ENCODE measurements at regions not wholly inside any gene's neighbourhood (a gene's known extent, or its start where the extent isn't known, plus 50 kb on each side); places are given as distances from the start of the nearest gene placed in this dataset.

- DNase-seq (ENCODE audit: low read depth) = no peak
- no peak for TF ChIP-seq CTCF (IDR thresholded peaks at IDR 0.05; ENCODE audit: low read length, missing control alignments)
- H3K4me3 ChIP-seq (replicated peaks; ENCODE audit: low read depth, low read length) = no peak overlapping the region
These were observed 264.4 kb upstream of the KCNMB2 start for GRCh38 chr3:178271740-178272387.

GRCh38 chr3:178272841-178273240 is 263.4 kb upstream of the KCNMB2 start:
- no peak overlapping the region for H3K4me3 ChIP-seq (replicated peaks; ENCODE audit: low read depth, low read length)
- no peak for DNase-seq (ENCODE audit: low read depth)
- no peak for TF ChIP-seq CTCF (IDR thresholded peaks at IDR 0.05; ENCODE audit: low read length, missing control alignments)

- no peak for DNase-seq (ENCODE audit: low read depth)
- no peak overlapping the region for H3K4me3 ChIP-seq (replicated peaks; ENCODE audit: low read depth, low read length)
- TF ChIP-seq CTCF (IDR thresholded peaks at IDR 0.05; ENCODE audit: low read length, missing control alignments) = no peak
These were observed 261.5 kb upstream of the KCNMB2 start for GRCh38 chr3:178274711-178275110.

- H3K4me3 ChIP-seq (replicated peaks; ENCODE audit: low read depth, low read length) = no peak overlapping the region
- no peak for DNase-seq (ENCODE audit: low read depth)
- TF ChIP-seq CTCF (IDR thresholded peaks at IDR 0.05; ENCODE audit: low read length, missing control alignments) = no peak
These were observed 260.9 kb upstream of the KCNMB2 start for GRCh38 chr3:178275311-178275710.

- no peak for DNase-seq (ENCODE audit: low read depth)
- TF ChIP-seq CTCF (IDR thresholded peaks at IDR 0.05; ENCODE audit: low read length, missing control alignments) = no peak
- H3K4me3 ChIP-seq (replicated peaks; ENCODE audit: low read depth, low read length) = no peak overlapping the region
These were observed 260.4 kb upstream of the KCNMB2 start for GRCh38 chr3:178275793-178276192.

GRCh38 chr3:178277605-178278004 is 258.6 kb upstream of the KCNMB2 start:
- TF ChIP-seq CTCF (IDR thresholded peaks at IDR 0.05; ENCODE audit: low read length, missing control alignments) = no peak
- no peak overlapping the region for H3K4me3 ChIP-seq (replicated peaks; ENCODE audit: low read depth, low read length)
- no peak for DNase-seq (ENCODE audit: low read depth)

GRCh38 chr3:178283561-178283960 is 252.7 kb upstream of the KCNMB2 start:
- no peak for DNase-seq (ENCODE audit: low read depth)

More at GRCh38 chr3:178283561-178283960, 252.7 kb upstream of the KCNMB2 start:
- no peak overlapping the region for H3K4me3 ChIP-seq (replicated peaks; ENCODE audit: low read depth, low read length)
- TF ChIP-seq CTCF (IDR thresholded peaks at IDR 0.05; ENCODE audit: low read length, missing control alignments) = no peak

All from fibroblast of pulmonary artery (primary cell).